ENCODE measurements at regions not wholly inside any gene's neighbourhood (a gene's known extent, or its start where the extent isn't known, plus 50 kb on each side); places are given as distances from the start of the nearest gene placed in this dataset.
"Not testable (repeated sequence)": the region's sequence is repeated elsewhere in the genome, so short reads cannot be mapped to it uniquely, and the experiment has no call there.

GRCh38 chr7:25047571-25048443 lies 67.8 kb upstream of the OSBPL3 start:
- H3K4me3 ChIP-seq (ENCODE audit: control insufficient read depth in 1 of 7, extremely low read depth in 1 of 7, insufficient read depth in 4 of 7, low read depth in 2 of 7, low read length in 6 of 7); H3K27me3 ChIP-seq (replicated peaks in 2 of 5; ENCODE audit: control insufficient read depth in 4 of 5, insufficient read depth in 5 of 5, low read length in 4 of 5); H3K36me3 ChIP-seq (ENCODE audit: control insufficient read depth in 4 of 4, insufficient read depth in 4 of 4, low read length in 3 of 4); H3K9me3 ChIP-seq (ENCODE audit: control extremely low read depth in 1 of 5, control insufficient read depth in 4 of 5, insufficient read depth in 2 of 5, low read depth in 1 of 5, low read length in 4 of 5); POLR2A ChIA-PET; H3K27ac ChIP-seq (ENCODE audit: insufficient read depth in 1 of 2, low read depth in 1 of 2, low read length in 2 of 2, poor library complexity in 1 of 2, severe bottlenecking in 2 of 2); DNase-seq; H3K4me1 ChIP-seq (ENCODE audit: control extremely low read depth in 1 of 4, control insufficient read depth in 4 of 4, insufficient read depth in 4 of 4, low read length in 3 of 4): not testable (repeated sequence)
- CTCF ChIA-PET = interaction anchor here (1.4 kb wide), 1 partner anchor 50 kb away, joined by 3 read pairs; no protein-coding TSS in a partner anchor
- WGBS (ENCODE audit: insufficient coverage) = 100% methylated on average over 1 of the region's 27 CpGs

- POLR2A ChIA-PET = no interaction called here
- CTCF ChIA-PET = interaction anchor here (1.2 kb wide), 1 partner anchor 28 kb away, joined by 3 read pairs; no protein-coding TSS in a partner anchor
- no CpG with 5 or more reads among the region's 1 CpG for WGBS (ENCODE audit: insufficient coverage)
- H3K9me3 ChIP-seq (ENCODE audit: control extremely low read depth in 1 of 5, control insufficient read depth in 4 of 5, insufficient read depth in 2 of 5, low read depth in 1 of 5, low read length in 4 of 5) = peaks cover 0 to 9% (median 1%) of the 10 kb centered on the region in 5 experiments
- peak in 2 of 3 donors; percentile 36 to 48 for DNase-seq
- H3K4me1 ChIP-seq (ENCODE audit: control extremely low read depth in 1 of 4, control insufficient read depth in 4 of 4, insufficient read depth in 4 of 4, low read length in 3 of 4) = no peaks in the 10 kb centered on the region
- H3K4me3 ChIP-seq (ENCODE audit: control insufficient read depth in 1 of 7, extremely low read depth in 1 of 7, insufficient read depth in 4 of 7, low read depth in 2 of 7, low read length in 6 of 7) = no peak overlapping the region
- no peaks in the 10 kb centered on the region for H3K27me3 ChIP-seq (replicated peaks in 2 of 5; ENCODE audit: control insufficient read depth in 4 of 5, insufficient read depth in 5 of 5, low read length in 4 of 5)
- H3K36me3 ChIP-seq (ENCODE audit: control insufficient read depth in 4 of 4, insufficient read depth in 4 of 4, low read length in 3 of 4) = no peaks in the 10 kb centered on the region
- H3K27ac ChIP-seq (ENCODE audit: insufficient read depth in 1 of 2, low read depth in 1 of 2, low read length in 2 of 2, poor library complexity in 1 of 2, severe bottlenecking in 2 of 2) = no peak overlapping the region
Measured at GRCh38 chr7:25037325-25037724, 57.3 kb upstream of the OSBPL3 start.

- H3K36me3 ChIP-seq (ENCODE audit: control insufficient read depth in 4 of 4, insufficient read depth in 4 of 4, low read length in 3 of 4) = no peaks in the 10 kb centered on the region
- no peaks in the 10 kb centered on the region for H3K4me1 ChIP-seq (ENCODE audit: control extremely low read depth in 1 of 4, control insufficient read depth in 4 of 4, insufficient read depth in 4 of 4, low read length in 3 of 4)
- H3K9me3 ChIP-seq (ENCODE audit: control extremely low read depth in 1 of 5, control insufficient read depth in 4 of 5, insufficient read depth in 2 of 5, low read depth in 1 of 5, low read length in 4 of 5) = peaks cover 0 to 9% (median 1%) of the 10 kb centered on the region in 5 experiments
- 100% methylated on average over 1 of the region's 4 CpGs for WGBS (ENCODE audit: insufficient coverage)
- no peak overlapping the region for H3K27ac ChIP-seq (ENCODE audit: insufficient read depth in 1 of 2, low read depth in 1 of 2, low read length in 2 of 2, poor library complexity in 1 of 2, severe bottlenecking in 2 of 2)
- H3K27me3 ChIP-seq (replicated peaks in 2 of 5; ENCODE audit: control insufficient read depth in 4 of 5, insufficient read depth in 5 of 5, low read length in 4 of 5) = no peaks in the 10 kb centered on the region
- ChIA-PET POLR2A (no interaction called here), CTCF (no interaction called here)
- H3K4me3 ChIP-seq (ENCODE audit: control insufficient read depth in 1 of 7, extremely low read depth in 1 of 7, insufficient read depth in 4 of 7, low read depth in 2 of 7, low read length in 6 of 7) = no peak overlapping the region
- DNase-seq = no peak
Measured at GRCh38 chr7:25035274-25035673, 55.3 kb upstream of the OSBPL3 start.

- Histone ChIP-seq H3K4me1 (ENCODE audit: control extremely low read depth in 1 of 4, control insufficient read depth in 4 of 4, insufficient read depth in 4 of 4, low read length in 3 of 4) (no peaks in the 10 kb centered on the region), H3K27ac (ENCODE audit: insufficient read depth in 1 of 2, low read depth in 1 of 2, low read length in 2 of 2, poor library complexity in 1 of 2, severe bottlenecking in 2 of 2) (no peak overlapping the region), H3K9me3 (ENCODE audit: control extremely low read depth in 1 of 5, control insufficient read depth in 4 of 5, insufficient read depth in 2 of 5, low read depth in 1 of 5, low read length in 4 of 5) (peaks cover 0 to 9% (median 1%) of the 10 kb centered on the region in 5 experiments), H3K4me3 (ENCODE audit: control insufficient read depth in 1 of 7, extremely low read depth in 1 of 7, insufficient read depth in 4 of 7, low read depth in 2 of 7, low read length in 6 of 7) (no peak overlapping the region), H3K27me3 (replicated peaks in 2 of 5; ENCODE audit: control insufficient read depth in 4 of 5, insufficient read depth in 5 of 5, low read length in 4 of 5) (no peaks in the 10 kb centered on the region), H3K36me3 (ENCODE audit: control insufficient read depth in 4 of 4, insufficient read depth in 4 of 4, low read length in 3 of 4) (no peaks in the 10 kb centered on the region)
- ChIA-PET CTCF (no interaction called here), POLR2A (no interaction called here)
- no CpG with 5 or more reads among the region's 2 CpGs for WGBS (ENCODE audit: insufficient coverage)
- DNase-seq = no peak
Measured at GRCh38 chr7:25034136-25034535, 54.2 kb upstream of the OSBPL3 start.

- Histone ChIP-seq H3K27me3 (replicated peaks in 2 of 5; ENCODE audit: control insufficient read depth in 4 of 5, insufficient read depth in 5 of 5, low read length in 4 of 5) (no peaks in the 10 kb centered on the region), H3K4me1 (ENCODE audit: control extremely low read depth in 1 of 4, control insufficient read depth in 4 of 4, insufficient read depth in 4 of 4, low read length in 3 of 4) (peaks cover 0 to 4% (median 0%) of the 10 kb centered on the region in 4 experiments)
- POLR2A ChIA-PET = interaction anchor here (0.6 kb wide), 1 partner anchor 92 kb away, joined by 3 read pairs; the partner anchor contains the start of gene CYCS
Measured at GRCh38 chr7:25032774-25033743, 53.1 kb upstream of the OSBPL3 start.

GRCh38 chr7:25031432-25031831 lies 51.5 kb upstream of the OSBPL3 start:
- Histone ChIP-seq H3K27me3 (replicated peaks in 2 of 5; ENCODE audit: control insufficient read depth in 4 of 5, insufficient read depth in 5 of 5, low read length in 4 of 5) (no peaks in the 10 kb centered on the region), H3K27ac (ENCODE audit: insufficient read depth in 1 of 2, low read depth in 1 of 2, low read length in 2 of 2, poor library complexity in 1 of 2, severe bottlenecking in 2 of 2) (no peak overlapping the region), H3K4me1 (ENCODE audit: control extremely low read depth in 1 of 4, control insufficient read depth in 4 of 4, insufficient read depth in 4 of 4, low read length in 3 of 4) (peaks cover 0 to 4% (median 0%) of the 10 kb centered on the region in 4 experiments), H3K4me3 (ENCODE audit: control insufficient read depth in 1 of 7, extremely low read depth in 1 of 7, insufficient read depth in 4 of 7, low read depth in 2 of 7, low read length in 6 of 7) (no peak overlapping the region), H3K36me3 (ENCODE audit: control insufficient read depth in 4 of 4, insufficient read depth in 4 of 4, low read length in 3 of 4) (no peaks in the 10 kb centered on the region), H3K9me3 (ENCODE audit: control extremely low read depth in 1 of 5, control insufficient read depth in 4 of 5, insufficient read depth in 2 of 5, low read depth in 1 of 5, low read length in 4 of 5) (peaks cover 0 to 9% (median 1%) of the 10 kb centered on the region in 5 experiments)
- DNase-seq = peak in 1 of 3 donors; percentile 8
- CTCF ChIA-PET = no interaction called here
- POLR2A ChIA-PET = no interaction called here
- 100% methylated on average over 1 of the region's 1 CpG for WGBS (ENCODE audit: insufficient coverage)

More at GRCh38 chr7:25032774-25033743, 53.1 kb upstream of the OSBPL3 start:
- WGBS (ENCODE audit: insufficient coverage) = 97% methylated on average over 10 of the region's 11 CpGs
- Histone ChIP-seq H3K36me3 (ENCODE audit: control insufficient read depth in 4 of 4, insufficient read depth in 4 of 4, low read length in 3 of 4) (no peaks in the 10 kb centered on the region), H3K4me3 (ENCODE audit: control insufficient read depth in 1 of 7, extremely low read depth in 1 of 7, insufficient read depth in 4 of 7, low read depth in 2 of 7, low read length in 6 of 7) (no peak overlapping the region), H3K27ac (ENCODE audit: insufficient read depth in 1 of 2, low read depth in 1 of 2, low read length in 2 of 2, poor library complexity in 1 of 2, severe bottlenecking in 2 of 2) (no peak overlapping the region), H3K9me3 (ENCODE audit: control extremely low read depth in 1 of 5, control insufficient read depth in 4 of 5, insufficient read depth in 2 of 5, low read depth in 1 of 5, low read length in 4 of 5) (peaks cover 0 to 9% (median 1%) of the 10 kb centered on the region in 5 experiments)
- CTCF ChIA-PET = no interaction called here
- no peak for DNase-seq
